ENCODE measurements at regions not wholly inside any gene's neighbourhood (a gene's known extent, or its start where the extent isn't known, plus 50 kb on each side); places are given as distances from the start of the nearest gene placed in this dataset.
"Not testable (repeated sequence)": the region's sequence is repeated elsewhere in the genome, so short reads cannot be mapped to it uniquely, and the experiment has no call there.

- TF ChIP-seq CTCF, POLR2A (IDR thresholded peaks at IDR 0.05): not testable (repeated sequence)
Measured at GRCh38 chr1:125066849-125067248, 3882.1 kb downstream of the SRGAP2C start.
